ENCODE measurements at regions not wholly inside any gene's neighbourhood (a gene's known extent, or its start where the extent isn't known, plus 50 kb on each side); places are given as distances from the start of the nearest gene placed in this dataset.

DNA sequence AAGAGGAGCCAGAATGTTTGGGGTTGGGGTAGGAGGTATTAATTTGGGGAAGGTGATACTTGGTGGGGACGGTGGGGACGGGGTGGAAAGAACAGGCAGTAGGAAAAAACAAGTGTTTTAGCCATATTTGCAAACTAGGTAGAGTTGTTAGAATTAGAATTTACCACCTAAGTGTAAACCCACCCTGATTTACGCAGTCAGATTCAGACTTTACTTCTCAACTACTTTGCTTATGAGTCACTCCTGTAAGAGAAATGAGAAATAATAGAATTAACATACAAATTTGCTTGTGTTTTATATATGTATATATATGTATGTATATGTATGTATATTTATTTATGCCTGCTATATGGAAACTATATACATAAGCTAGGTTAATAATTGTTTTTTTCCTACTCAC lies 1168.2 kb upstream of the ZEB2 start:
- no peak for DNase-seq

DNA sequence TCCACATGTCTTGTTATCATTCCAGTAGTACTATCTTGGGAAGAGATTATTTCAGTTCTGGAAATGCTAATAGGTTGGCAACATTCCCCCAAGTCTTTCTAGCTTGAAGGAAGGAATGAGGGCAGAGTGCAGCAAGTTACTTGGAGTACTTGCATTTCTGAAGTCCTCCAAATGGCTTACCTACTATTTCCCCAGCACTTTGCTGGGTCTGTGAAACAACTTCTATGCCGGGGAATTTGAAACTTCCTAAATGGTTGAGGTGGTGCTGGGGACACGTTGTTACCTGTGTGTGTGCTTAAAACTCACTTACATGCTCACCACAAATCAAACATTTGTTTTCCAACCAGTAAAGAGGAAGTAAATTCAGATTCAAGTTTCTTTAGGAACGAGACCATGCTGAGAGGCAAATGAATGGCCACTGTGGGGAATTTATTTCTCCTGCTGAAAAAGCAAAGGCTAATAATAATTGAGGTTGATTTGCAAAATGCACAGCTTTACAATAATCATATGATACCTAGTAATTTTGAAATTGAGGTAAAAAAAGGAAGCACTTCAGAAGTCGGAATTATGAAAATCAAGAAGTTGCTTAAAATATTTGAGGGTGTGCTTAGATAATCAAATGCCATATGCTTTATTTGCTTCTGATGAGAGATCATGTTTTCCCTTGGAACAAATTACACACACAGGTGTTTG lies 1167.7 kb upstream of the ZEB2 start:
- DNase-seq = no peak

DNA sequence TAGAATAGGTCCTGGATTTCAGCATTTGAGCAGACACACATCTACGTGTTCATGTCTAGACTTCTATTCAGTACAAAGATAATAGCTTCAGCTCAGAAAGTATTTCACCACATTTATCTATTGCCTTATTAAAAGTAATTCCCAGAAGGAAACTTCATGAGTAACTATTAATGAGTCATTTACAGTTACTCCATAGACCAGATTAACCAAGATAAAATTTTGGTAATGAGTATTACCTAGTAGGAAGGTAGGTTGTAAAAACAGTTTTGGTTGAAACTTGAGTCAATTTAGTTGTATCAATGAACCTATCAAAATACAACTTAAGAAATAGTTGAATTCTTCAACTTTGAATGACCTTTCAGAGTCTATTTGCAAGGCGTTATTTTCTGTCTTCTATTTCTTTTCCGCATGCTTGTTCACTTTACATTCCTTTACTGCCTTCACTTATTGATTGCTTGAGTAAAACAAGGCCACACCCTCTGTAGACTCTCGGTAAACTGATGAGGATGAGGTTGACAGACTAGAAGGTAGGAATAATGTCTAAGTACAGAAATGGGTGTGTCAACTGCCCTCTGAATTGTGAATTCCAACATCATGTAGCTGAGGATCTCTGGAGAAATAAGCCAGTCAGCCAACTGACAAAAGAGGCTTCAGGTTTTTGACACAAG lies 1165.6 kb upstream of the ZEB2 start:
- DNase-seq = no peak

DNA sequence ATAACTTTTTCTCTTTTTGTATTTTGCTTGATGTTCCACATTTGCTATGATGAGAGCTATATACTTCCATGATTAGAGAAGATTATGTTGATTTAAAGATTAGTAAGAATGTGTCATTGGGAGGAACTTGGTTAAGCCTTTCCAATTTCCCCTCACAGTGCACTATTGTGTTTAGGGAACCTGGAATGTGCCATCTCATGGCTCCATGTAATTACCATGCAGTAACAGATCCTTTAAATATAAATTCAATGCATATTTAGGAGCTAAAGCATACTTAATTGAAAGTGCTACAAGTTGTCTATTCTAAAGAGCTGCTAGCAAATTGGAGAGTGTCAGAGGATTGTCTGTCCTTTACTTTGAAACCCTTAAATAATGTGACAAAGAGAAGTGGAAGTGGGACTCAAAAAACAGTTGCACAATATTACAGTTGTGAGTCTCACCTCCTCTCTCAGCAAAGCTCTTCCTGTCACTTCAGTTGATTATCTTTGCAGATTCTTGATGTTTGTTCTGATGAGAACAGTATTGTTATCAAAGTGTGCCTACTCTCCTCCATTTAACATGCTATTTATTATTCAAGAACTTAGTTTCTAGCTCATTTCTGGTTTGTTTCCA lies 1162.7 kb upstream of the ZEB2 start:
- no peak for DNase-seq

DNA sequence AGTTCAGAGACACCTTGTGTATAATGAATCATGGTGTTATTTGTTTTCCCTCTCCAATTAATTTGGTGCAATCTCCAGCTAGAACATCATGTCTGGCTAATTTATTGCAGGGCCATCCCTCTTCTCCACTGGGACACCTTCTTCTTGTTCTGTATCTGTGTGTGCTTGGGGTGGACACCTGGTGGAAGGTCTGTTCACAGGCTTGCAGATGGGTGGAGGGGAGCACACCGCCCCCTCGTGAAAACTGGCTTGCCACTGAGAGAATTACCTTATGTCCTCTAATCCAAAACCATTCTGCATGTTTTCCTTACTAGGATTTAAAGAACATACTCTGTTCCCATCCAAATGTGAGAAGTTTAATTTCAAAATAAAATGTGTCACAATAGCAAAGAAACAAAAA lies 1160.4 kb upstream of the ZEB2 start:
- DNase-seq = no peak

DNA sequence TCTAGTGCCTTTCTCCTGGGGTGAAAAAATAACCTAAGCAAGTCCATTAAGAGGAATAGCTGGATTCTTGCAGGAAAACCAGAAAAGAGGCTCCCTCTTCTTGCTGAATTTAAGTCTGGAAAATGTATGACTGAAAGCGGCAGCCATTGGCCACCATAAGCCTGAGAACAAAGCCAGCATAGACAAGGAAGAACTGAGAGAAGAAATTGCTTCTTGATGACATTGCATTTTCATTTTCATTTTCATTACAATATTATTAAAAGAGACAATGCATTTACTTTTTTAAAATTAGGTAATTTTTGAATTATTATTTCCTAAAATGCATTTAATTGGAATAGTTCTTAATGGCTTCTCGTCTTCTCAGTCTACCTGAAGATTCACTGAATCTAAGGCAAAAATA lies 1157.5 kb upstream of the ZEB2 start:
- DNase-seq = no peak

DNA sequence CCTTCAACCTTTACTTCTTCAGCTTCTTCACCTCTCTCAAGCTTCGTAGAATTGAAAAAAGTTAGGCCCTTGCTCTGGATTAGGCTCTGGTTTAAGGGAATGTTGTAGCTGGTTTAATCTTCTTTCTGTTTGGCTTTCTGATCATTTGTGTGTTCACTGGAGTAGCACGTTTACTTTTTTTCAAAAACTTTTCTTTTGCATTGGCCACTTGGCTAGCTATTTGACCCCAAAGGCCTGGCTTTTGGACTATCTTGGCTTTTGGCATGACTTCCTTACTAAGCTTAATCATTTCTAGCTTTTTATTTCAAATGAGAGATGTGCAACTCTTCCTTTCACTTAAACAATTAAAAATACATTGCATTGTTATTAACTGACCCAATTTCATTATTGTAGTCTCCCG lies 1154.8 kb upstream of the ZEB2 start:
- no peak for DNase-seq

DNA sequence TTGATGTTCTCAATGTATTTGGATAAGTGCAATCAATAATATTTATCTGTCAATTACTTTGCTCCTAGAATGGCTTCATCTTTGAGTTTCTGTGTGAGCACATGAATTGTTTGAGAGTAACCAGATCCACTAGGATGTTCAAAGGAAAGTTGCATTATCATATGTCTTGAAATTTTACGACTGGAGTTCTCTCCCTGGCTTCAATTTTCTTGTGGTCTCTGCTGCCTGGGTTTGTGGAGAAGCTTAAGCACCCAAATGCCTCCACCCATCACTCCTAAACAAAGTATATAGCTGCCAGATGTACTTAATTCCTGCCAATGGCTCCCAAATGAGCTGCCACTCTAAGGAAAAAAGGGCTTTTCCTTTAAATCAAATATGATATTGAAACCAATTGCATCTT lies 1149.4 kb upstream of the ZEB2 start:
- no peak for DNase-seq

DNA sequence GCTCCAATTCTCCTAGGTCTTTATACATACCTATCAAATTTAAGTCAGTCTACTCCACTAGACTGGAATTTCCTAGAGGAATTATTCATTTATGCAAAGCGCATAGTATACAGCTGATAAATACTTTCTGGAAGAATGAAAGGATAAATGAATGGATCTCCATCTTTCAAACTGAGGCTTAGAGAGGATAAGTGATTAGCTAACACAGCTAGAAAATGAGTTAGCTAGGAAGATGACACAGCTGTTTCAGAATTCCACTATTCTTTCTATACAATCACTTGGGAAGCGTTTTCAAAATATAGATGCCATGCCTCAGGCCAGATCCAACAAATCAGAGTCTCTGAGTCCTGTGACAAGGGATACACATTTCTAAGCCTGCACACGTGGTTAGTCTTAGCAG lies 1146.6 kb upstream of the ZEB2 start:
- DNase-seq = no peak

DNA sequence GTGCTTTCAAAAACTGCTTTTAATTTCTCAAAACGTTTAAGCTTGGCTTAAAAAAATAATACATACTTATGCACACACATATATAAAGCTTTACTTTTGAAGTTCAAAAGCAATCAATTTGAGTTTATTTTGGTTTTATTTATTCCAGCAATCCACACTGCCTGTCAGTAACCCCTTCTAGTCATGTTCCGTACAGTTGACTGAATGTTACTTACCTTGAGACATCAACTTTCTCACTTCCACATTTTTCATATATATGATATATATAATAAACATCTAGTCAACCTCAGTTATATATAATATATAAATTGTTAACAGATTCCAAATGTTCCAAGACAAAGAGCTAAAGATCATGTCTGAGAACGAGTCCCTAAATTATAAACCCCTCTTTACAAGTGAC lies 1137.3 kb upstream of the ZEB2 start:
- no peak for DNase-seq

DNA sequence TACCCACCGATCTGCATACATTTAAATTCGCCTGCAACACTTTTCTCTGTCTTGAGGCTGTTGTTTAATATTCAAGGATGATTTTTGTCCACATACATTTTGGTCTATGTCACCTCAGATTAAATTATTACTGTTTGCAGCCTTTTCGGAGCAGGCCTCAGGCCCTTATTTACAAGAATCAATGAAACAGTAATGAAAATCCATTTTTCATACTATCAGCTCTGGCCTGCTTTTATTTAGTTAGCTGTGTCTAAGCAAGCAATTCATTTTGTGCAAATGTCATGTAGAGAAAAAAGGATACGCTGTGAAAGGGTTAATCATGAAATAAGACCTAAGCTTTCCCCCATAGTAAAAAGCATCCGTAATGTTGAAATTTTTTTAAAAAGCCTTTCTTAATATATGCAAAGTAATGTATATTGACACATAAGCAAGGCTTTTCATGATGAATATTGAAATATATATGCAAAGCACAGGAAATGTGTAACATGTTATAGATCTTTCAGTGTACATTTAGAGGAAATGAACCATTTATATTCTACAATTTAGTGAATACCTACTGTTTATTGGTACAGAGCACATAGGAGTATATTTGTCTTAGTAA lies 1135.3 kb upstream of the ZEB2 start:
- DNase-seq = no peak

DNA sequence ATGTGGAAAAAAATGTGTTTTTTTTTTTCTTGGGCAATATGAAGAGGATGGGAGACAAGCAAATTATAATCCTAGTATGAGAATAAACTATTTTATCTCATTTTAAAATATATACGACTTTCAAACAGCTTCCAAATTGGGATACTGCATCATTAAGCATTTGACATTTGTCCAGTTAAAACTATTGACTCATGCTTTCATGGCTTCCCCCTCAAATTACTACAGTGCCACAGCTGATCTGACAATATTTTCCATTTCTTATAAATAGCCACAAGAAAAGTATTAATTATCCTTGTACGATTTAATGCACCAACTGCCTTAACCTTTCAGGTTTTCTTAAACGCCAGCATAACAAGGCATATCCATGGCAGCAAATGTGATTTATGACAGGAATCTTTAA lies 1134.8 kb upstream of the ZEB2 start:
- DNase-seq = no peak

DNA sequence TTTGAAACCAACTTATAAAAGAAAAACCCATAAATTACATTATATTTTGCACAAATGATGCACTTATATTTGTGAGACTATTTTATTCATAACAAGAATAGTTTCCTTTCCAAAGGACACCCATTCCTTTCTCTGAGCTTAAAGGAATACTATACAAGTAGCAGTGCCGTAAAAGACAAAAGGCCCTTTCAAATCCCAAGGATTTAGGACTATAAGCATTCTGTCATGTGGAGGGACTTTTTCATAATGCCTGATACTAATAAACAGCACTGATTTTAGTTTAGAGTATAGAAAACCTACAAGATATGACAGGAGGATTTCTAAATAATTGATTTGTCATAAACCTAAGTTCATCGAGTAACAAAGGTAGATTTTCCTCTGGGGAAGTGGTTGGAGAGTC lies 1134.2 kb upstream of the ZEB2 start:
- no peak for DNase-seq

DNA sequence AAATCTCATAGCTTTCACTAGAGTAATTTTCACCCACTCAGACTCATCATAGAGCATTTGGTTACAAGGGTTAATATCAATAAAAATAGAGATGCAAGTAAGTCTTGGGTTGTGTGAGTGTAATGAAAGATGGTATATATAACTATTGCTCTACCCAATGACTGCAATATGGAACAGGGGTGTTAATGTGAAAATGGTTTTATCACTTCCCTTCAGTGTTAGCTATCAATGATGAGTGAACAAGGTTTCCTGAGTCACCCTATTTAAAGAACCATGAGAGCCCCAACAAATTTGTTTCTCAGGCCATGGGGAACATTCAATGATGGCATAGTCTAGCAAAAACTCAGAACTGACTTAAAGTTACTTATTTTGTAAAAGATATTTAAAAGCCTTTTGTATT lies 1133.6 kb upstream of the ZEB2 start:
- DNase-seq = no peak

DNA sequence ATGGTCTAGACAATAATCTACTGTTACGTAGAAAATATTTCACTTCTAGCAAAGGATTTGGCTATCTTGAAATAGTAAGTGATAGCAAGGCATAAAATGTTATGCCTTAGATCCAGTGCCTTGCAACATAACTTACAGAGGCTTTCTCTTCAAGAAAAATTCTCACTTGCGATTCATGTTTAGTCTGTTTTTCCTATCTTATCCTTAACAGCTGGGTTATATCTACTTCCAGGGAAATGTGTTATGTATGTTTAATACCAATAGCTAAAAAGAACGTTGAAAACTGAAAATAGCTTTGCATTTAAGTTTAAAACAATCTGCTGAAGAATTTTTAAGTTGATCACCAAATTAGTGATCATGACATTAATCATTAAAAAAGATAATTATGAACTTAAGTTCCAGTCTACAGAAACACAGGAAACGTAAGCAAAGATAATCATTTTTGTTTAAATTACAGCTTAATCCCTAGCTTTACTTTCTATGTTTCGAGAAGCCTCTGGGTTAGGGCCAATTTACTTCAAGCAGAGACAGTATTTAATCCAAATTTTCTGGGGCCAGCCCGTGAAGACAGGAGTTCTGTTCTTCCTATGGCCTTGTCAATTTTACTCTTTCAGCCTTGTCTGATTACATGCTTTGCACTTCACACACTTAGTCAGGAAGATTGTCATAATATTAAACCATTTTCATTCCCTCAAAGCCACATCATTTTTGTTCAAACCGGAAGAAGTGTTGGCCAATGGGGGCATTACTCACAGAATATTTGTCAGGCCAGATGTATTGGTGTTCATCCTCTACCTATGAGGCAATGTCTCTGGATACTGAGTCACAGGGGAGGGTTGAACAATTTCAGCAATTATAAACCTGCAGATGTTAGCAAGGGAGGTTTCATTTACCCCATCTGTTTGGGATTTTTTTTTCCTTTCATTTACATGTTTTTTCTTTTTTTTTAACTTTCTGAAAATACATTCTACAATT lies 1132.9 kb upstream of the ZEB2 start:
- no peak for DNase-seq

DNA sequence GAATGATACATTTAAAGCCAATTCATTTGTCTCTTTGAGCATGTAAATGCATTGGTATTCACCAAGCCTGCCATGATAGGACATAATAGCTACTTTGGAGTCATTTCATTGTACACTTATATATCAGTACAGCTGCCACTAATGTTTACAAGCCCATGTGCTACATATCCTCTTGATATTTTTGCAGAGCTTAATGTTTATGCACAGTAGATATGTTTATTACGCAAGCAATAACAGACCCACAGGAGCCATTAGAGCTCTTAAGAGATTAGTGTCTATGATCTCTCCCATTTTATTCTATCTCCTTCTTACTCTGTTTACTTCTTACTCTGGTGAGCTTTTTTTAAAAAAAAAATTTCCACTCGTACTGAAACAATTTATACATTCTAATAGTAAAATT lies 1132.1 kb upstream of the ZEB2 start:
- DNase-seq = no peak

DNA sequence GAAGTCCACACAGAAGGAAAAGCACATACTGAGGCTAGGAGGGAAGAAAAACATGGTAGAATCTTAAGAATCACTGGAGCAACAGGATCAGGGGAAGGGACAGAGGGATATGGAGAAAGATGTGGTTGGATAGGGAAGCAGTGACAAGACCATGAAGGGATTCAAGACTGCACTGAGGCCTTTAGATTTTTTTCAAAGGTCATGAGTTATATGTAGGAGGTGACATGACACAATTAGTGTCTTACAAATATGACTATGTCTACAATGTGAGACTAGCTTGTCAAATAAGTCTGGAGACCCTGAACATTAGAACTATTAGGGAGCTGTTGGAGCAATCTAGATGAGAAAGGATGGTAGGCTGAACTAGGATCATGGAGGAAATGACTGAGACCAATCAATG lies 1130.3 kb upstream of the ZEB2 start:
- no peak for DNase-seq

DNA sequence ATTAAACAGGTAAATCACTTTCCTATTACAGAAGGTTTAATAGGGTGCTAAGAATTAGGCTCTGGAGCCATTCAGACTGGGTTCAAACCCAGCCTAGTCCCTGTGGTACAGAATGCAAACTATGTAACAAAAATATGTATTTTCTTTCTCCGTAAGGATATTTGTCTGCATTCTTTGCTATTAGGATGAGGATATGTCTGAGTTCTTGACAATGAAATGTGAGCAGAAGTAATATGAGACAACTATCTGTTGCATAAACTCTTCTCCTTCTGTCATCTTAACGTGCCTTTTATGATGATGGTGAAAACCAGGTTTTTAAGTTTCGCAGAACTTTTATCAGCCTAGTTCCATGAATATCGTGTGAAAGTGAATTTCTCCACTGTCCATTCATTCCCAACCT lies 1129.1 kb upstream of the ZEB2 start:
- DNase-seq = no peak

DNA sequence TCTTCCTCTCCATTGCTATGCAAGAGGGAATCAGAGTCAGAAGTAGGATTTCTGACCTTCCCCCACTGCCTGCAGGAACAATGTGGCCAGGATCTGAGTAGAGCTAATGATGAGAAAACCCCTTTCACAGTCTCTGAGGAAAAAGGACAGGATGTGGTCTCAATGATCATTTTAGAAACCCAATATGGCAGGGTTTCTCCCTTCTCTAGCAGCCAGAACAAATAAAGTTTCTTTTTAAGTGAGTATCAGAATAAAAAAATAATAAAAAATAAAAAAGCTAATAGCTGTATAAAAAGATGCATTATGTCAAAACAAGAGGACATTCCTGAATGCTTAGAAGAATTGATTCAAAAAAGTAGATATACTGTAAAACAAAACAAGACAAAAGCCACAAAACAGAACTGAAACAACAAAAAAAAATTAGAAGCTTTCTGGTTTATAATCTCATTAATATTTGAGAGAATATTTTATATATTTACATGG lies 1124.9 kb upstream of the ZEB2 start:
- DNase-seq = no peak

DNA sequence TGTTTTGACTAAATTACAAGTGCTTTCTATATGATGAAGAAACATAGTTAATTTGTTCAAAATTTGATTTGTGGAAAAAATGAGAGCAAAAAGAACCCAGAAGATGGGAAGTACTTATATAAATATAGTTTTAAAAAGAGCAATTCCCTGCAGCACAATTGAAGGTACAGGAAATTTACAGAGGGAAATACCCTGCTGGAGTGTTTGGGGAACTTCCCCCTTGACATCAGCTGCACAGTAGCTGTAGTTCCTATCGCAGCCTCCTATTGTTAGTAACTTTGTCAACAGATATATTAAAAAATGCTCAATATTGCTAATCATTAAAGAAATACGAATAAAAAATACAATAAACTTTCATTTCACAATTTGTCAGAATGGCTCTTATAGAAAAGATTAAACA lies 1118.8 kb upstream of the ZEB2 start:
- DNase-seq = no peak

DNA sequence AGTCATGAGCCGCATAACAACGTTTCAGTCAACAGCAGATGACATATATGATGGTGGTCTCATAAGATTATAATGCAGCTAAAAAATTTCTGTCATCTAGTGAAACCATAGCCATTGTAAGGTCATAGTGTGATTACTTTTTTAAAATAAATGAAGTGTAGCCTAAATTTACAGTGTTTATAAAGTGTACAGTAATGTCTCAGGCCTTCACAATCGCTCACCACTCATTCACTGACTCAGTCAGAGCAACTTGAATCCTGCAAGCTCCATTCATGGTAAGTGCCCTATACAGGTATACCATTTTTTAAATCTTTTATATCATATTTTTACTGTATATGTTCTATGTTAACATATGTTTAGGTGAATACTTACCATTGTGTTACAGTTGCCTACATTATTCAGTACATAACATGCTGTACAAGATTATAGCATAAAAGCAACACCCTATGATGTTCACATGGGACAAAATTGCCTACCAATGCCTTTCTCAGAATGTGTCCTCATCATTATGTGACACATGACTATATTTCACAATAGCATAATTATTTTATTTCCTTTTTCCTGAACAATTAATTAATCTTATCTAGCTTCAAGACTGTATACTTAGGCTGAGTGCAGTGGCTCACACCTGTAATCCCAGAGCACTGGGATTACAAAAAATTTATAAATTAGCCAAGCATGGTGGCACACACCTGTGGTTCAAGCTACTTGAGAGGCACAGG lies 1115.9 kb upstream of the ZEB2 start:
- DNase-seq = no peak

DNA sequence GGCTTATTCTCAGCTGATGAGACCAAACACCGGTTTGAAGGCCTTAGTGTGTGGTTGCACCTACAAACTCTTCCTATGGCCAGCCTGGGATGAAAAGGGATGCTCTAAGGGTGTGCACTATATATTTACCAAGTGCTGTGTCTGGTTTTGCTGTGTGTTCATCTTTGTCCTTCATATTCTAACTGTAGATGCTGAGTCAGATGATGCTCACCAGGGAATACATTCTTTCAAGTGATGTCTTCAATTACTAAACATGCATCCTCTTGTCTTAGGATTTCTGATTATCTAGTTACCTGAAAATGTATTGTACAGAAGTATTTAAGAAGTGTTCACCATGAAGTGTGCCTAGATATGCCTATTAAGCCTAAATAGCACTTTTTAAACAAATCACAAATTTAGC lies 1111.6 kb upstream of the ZEB2 start:
- DNase-seq = no peak
